BE2C (cell line): ENCODE measurements at regions not wholly inside any gene's neighbourhood (a gene's known extent, or its start where the extent isn't known, plus 50 kb on each side); places are given as distances from the start of the nearest gene placed in this dataset.

ENCODE experiments used
- DNase-seq: peaks from one replicate; pipeline ENCODE4 v3.0.0-alpha.2; 2020
- H3K27me3 ChIP-seq: fragments of 250-450 bp; sonication (Bioruptor Pico); 2 replicates; pipeline ENCODE4 v1.5.1; 2020; ENCODE audit warnings: mild to moderate bottlenecking
- H3K36me3 ChIP-seq: fragments of 250-450 bp; sonication (Bioruptor Pico); 2 replicates; pipeline ENCODE4 v1.5.1; 2020; ENCODE audit warnings: mild to moderate bottlenecking
- H3K4me1 ChIP-seq: fragments of 250-450 bp; sonication (Bioruptor Pico); 2 replicates; pipeline ENCODE4 v1.5.1; 2020
- H3K4me3 ChIP-seq: 2 replicates; pipeline ENCODE4 v1.5.1; 2011; ENCODE audit warnings: low read depth, low read length
- H3K9me3 ChIP-seq: fragments of 250-450 bp; sonication (Bioruptor Pico); 2 replicates; pipeline ENCODE4 v1.5.1; 2020
- CTCF ChIP-seq: IDR thresholded peaks from 2 replicates; pipeline ENCODE4 v1.5.1; 2012; ENCODE audit warnings: mild to moderate bottlenecking, low read depth, low read length

- H3K4me1 ChIP-seq = peaks cover 8% of the 10 kb centered on the region
- no peak for TF ChIP-seq CTCF
- no peaks in the 10 kb centered on the region for H3K27me3 ChIP-seq
- H3K4me3 ChIP-seq = no peak overlapping the region
- H3K36me3 ChIP-seq = no peaks in the 10 kb centered on the region
- no peaks in the 10 kb centered on the region for H3K9me3 ChIP-seq
- no peak for DNase-seq
Observed at GRCh38 chr16:49972280-49972679, 52.7 kb upstream of the CNEP1R1 start.

GRCh38 chr16:49972961-49973360 is 52.1 kb upstream of the CNEP1R1 start:
- H3K4me1 ChIP-seq = peaks cover 6% of the 10 kb centered on the region; the same call in 1 of the 2 replicates
- TF ChIP-seq CTCF = no peak
- DNase-seq = no peak
- H3K27me3 ChIP-seq = no peaks in the 10 kb centered on the region
- H3K36me3 ChIP-seq = no peaks in the 10 kb centered on the region
- H3K4me3 ChIP-seq = no peak overlapping the region
- no peaks in the 10 kb centered on the region for H3K9me3 ChIP-seq
